ENCODE measurements at regions not wholly inside any gene's neighbourhood (a gene's known extent, or its start where the extent isn't known, plus 50 kb on each side); places are given as distances from the start of the nearest gene placed in this dataset. TPM values are rescaled to one million over a fixed set of nuclear protein-coding genes. Genes with fewer than 3 reads are reported as not detected.

DNA sequence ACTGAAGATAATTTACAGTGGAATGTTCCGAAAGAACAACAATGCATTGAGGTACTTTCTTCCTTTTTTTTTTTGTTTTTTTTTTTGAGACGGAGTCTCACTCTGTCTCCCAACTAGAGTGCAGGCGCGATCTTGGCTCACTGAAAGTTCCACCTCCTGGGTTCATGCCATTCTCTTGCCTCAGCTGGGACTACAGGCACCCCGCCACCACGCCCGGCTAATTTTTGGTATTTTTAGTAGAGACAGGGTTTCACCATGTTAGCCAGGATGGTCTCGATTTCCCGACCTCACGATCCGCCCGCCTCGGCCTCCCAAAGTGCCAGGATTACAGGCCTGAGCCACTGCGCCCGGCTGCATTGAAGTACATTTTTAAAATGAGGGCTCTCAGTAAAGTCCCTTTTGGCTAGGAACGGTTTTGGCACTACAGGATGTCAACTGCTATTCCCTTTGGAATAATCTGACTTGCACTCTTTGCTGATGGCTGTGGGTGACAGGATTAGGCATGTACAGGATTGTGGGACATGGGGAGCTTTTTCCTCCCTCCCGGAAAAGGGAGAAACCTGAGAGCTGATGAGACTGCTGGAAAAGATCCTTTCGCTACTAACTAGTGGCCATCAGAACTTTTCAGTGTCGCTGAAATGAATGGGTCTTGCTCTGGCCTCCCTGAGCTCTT, 56.9 kb upstream of the EDEM3 start:
- POLR2A ChIA-PET, result no interaction called here
- DNase-seq (ENCODE audit: low read depth), result no peak
- no peaks in the 10 kb centered on the region for H3K36me3 ChIP-seq (ENCODE audit: control insufficient read depth, insufficient read depth, low read length)
- TF ChIP-seq, protein P1, sequence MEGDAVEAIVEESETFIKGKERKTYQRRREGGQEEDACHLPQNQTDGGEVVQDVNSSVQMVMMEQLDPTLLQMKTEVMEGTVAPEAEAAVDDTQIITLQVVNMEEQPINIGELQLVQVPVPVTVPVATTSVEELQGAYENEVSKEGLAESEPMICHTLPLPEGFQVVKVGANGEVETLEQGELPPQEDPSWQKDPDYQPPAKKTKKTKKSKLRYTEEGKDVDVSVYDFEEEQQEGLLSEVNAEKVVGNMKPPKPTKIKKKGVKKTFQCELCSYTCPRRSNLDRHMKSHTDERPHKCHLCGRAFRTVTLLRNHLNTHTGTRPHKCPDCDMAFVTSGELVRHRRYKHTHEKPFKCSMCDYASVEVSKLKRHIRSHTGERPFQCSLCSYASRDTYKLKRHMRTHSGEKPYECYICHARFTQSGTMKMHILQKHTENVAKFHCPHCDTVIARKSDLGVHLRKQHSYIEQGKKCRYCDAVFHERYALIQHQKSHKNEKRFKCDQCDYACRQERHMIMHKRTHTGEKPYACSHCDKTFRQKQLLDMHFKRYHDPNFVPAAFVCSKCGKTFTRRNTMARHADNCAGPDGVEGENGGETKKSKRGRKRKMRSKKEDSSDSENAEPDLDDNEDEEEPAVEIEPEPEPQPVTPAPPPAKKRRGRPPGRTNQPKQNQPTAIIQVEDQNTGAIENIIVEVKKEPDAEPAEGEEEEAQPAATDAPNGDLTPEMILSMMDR (IDR thresholded peaks at IDR 0.05; ENCODE audit: insufficient read depth, low read depth, low read length), result no peak
- H3K4me3 ChIP-seq (ENCODE audit: low read depth, low read length), result no peak overlapping the region
- CTCF ChIA-PET, result interaction anchor here (1.1 kb wide), 1 partner anchor 170 kb away, joined by 3 read pairs; no protein-coding TSS in a partner anchor
- no peaks in the 10 kb centered on the region for H3K27me3 ChIP-seq (ENCODE audit: control insufficient read depth, insufficient read depth, low read length)

DNA sequence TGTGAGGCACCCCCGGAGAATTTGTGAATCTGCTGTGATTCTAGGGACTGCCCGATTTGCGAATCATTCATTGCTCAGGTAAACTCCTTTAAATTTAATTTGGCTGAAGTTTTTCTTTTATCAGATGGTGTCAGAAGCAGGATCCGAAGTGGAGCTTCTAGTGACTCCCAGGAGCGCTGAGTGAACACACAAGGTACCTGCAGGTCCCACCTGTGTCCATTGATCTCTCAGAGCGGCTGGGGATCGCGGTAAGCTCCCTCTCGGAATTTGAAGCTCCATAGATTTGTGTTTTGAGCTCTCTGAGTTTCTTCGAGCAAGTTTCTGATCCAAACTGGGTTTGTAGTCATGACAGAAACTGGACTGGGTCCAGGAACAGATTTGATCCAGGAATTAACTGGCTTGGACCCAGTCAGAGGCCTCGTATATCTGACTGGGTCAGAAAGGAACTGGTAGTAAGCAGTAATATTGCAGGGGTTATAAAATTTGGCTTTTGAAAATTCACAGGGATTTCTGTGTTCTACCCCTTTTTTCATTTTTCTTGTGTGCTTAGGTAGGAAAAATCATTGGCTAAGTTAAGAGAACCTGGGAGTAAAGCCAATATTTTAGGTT, 56.2 kb upstream of the EDEM3 start:
- H3K4me3 ChIP-seq (ENCODE audit: low read depth, low read length), result no peak overlapping the region
- POLR2A ChIA-PET, result no interaction called here
- DNase-seq (ENCODE audit: low read depth), result no peak
- H3K27me3 ChIP-seq (ENCODE audit: control insufficient read depth, insufficient read depth, low read length), result no peaks in the 10 kb centered on the region
- TF ChIP-seq, protein P1 (IDR thresholded peaks at IDR 0.05; ENCODE audit: insufficient read depth, low read depth, low read length), result no peak
- CTCF ChIA-PET, result interaction anchor here (6.4 kb wide), 1 partner anchor 169 kb away, joined by 300 read pairs; the partner anchor contains the start of gene NIBAN1
- no peaks in the 10 kb centered on the region for H3K36me3 ChIP-seq (ENCODE audit: control insufficient read depth, insufficient read depth, low read length)

DNA sequence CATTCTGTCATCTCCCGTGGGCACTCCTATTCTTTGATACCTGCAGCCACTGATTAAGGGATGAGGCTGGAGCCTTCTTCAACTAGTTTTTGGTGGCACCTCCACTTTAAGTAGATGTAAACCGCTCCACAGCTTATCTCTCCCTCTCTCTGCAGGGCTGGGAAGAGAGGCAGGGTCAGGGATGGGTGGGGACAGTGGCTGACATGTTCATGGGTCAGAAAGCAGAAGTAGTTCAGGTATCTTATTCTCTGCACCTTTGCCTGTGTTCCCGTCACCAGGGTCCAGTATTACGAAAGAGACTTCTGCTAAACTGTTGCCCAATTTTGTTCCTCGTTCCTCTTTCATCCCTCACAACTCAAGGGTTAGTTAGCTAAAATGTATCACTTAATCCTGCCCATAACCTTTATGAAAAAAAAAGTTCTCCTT, 51.7 kb upstream of the EDEM3 start:
- no peaks in the 10 kb centered on the region for H3K27me3 ChIP-seq (ENCODE audit: control insufficient read depth, insufficient read depth, low read length)
- TF ChIP-seq, protein P1 (IDR thresholded peaks at IDR 0.05; ENCODE audit: insufficient read depth, low read depth, low read length), result no peak
- CTCF ChIA-PET, result interaction anchor here (0.6 to 6.4 kb wide), 22 partner anchors 9 to 369 kb away, joined by 3 to 300 read pairs (median 4); partner anchors contain the start of gene NIBAN1
- POLR2A ChIA-PET, result no interaction called here
- H3K4me3 ChIP-seq (ENCODE audit: low read depth, low read length), result no peak overlapping the region
- DNase-seq (ENCODE audit: low read depth), result no peak
- H3K36me3 ChIP-seq (ENCODE audit: control insufficient read depth, insufficient read depth, low read length), result no peaks in the 10 kb centered on the region

DNA sequence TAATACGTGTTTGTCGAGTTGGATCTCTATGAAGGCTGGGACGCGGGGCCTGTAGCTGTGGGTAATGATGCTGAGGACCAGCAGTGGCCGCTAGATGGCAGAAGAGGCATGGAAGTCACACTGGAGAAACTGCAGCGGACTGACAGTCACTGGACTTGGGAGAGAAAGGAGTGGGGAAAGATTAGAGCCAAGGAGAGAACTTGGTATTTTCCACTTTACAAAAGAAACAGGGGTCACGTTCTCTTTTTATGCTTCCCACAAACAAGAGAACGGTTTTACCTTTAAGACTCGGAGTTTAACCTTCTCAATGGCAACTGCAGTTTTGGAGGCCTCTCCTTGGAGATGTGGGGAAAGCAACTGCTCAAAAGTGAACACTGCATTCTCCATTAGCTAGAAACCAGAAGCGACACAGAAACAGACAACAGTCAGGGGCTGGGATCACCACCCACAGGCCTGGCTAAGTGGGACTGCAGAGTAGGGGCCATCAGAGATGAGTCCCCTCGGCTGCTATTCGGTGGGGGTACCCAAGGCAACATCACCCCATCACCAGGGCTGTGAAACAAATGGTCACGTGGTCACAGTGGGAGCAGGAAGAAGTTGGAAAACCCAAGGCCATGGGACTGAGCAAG, 51.1 kb upstream of the EDEM3 start:
- Histone ChIP-seq H3K4me3 (ENCODE audit: low read depth, low read length) (no peak overlapping the region), H3K27me3 (ENCODE audit: control insufficient read depth, insufficient read depth, low read length) (no peaks in the 10 kb centered on the region), H3K36me3 (ENCODE audit: control insufficient read depth, insufficient read depth, low read length) (no peaks in the 10 kb centered on the region)
- TF ChIP-seq, protein P1 (IDR thresholded peaks at IDR 0.05; ENCODE audit: insufficient read depth, low read depth, low read length), result peak; percentile 90
- CTCF ChIA-PET, result interaction anchor here (0.6 to 6.4 kb wide), 32 partner anchors 9 to 875 kb away, joined by 3 to 300 read pairs (median 4); partner anchors contain the start of gene NIBAN1
- POLR2A ChIA-PET, result no interaction called here
- no peak for DNase-seq (ENCODE audit: low read depth)

Small RNA genes lying in the stretch of these regions (small RNA-seq; reads per million reads assigned to genes)
- gene RNU7-13P (ENCODE audit: insufficient read length, low read depth, low replicate concordance), result not detected
